Endothelial cell of umbilical vein (primary cell): ENCODE measurements at regions not wholly inside any gene's neighbourhood (a gene's known extent, or its start where the extent isn't known, plus 50 kb on each side); places are given as distances from the start of the nearest gene placed in this dataset.

Experiments used
- BruUV-seq: library from RNA; stranded (reverse); fragments of 400-500 nt; replicated peaks from 2 replicates; lab custom pipeline; 2021; lab: Mats Ljungman, UMichigan
- CTCF ChIA-PET: fragments of 300-600, 350-600 bp; sonication (Branson Sonifier 250); formaldehyde crosslinking; loops from one replicate; lab custom pipeline; 2021; ENCODE audit warnings: antibody characterized with exemption, inconsistent platforms; lab: Charles Lee
- POLR2A ChIA-PET: fragments of 300-600, 350-600 bp; sonication (Branson Sonifier 250); formaldehyde crosslinking; loops from one replicate; lab custom pipeline; 2021; ENCODE audit warnings: antibody characterized with exemption, inconsistent platforms; lab: Charles Lee
- DNase-seq: peaks from one replicate; pipeline ENCODE4 v3.0.0-alpha.2; 2011; ENCODE audit warnings: low read depth, low spot score
- FAIRE-seq: peaks from 2 replicates; lab custom pipeline; 2011; peaks lifted over from hg19 to GRCh38; lab: Jason Lieb, UNC
- H2AFZ ChIP-seq: 2 replicates; pipeline ENCODE4 v1.6.0; 2012; ENCODE audit warnings: low read depth, low read length, control low read depth, inconsistent platforms
- H3K27ac ChIP-seq: 2 replicates; pipeline ENCODE4 v1.5.1; 2011; ENCODE audit warnings: low read depth, mild to moderate bottlenecking, control low read depth, low read length, moderate library complexity; ENCODE audit not compliant: insufficient read depth
- H3K27me3 ChIP-seq, 2 experiments: 2 replicates each; pipeline versions ENCODE4 v1.6.0 to v1.6.1; 2011; ENCODE audit warnings: low read length in 2 of 2, mixed read lengths in 1 of 2; ENCODE audit not compliant: control insufficient read depth in 2 of 2, insufficient read depth in 2 of 2
- H3K36me3 ChIP-seq, 2 experiments: 2 replicates in 1 of 2; 3 replicates in 1 of 2; pipeline ENCODE4 v1.5.1; 2011; ENCODE audit warnings: low read length in 2 of 2, mild to moderate bottlenecking in 1 of 2, moderate library complexity in 1 of 2; ENCODE audit not compliant: control insufficient read depth in 2 of 2, insufficient read depth in 2 of 2; ENCODE audit errors: extremely low read depth in 1 of 2
- H3K4me1 ChIP-seq: 3 replicates; pipeline ENCODE4 v1.5.1; 2011; ENCODE audit warnings: mild to moderate bottlenecking, low read length; ENCODE audit not compliant: control insufficient read depth, insufficient read depth; ENCODE audit errors: extremely low read depth
- H3K4me2 ChIP-seq: 2 replicates; pipeline ENCODE4 v1.6.1; 2011; ENCODE audit warnings: low read length, control low read depth, mixed read lengths; ENCODE audit not compliant: insufficient read depth
- H3K4me3 ChIP-seq, 3 experiments: fragments of 200-600 bp in 1 of 3; sonication (generic), shearing (Covaris generic) in 1 of 3; replicated peaks in 1 of 3; 2 replicates each; pipeline ENCODE4 v1.5.1; 2011 to 2016; ENCODE audit warnings: control low read depth in 3 of 3, low read length in 3 of 3, mild to moderate bottlenecking in 2 of 3, inconsistent platforms in 1 of 3, low read depth in 1 of 3, moderate library complexity in 1 of 3; ENCODE audit not compliant: insufficient read depth in 1 of 3
- H3K79me2 ChIP-seq: 2 replicates; pipeline ENCODE4 v1.6.0; 2012; ENCODE audit warnings: low read length, inconsistent platforms; ENCODE audit not compliant: control insufficient read depth, insufficient read depth
- H3K9ac ChIP-seq: replicated peaks from 2 replicates; pipeline ENCODE3; 2011; ENCODE audit warnings: low read length, control low read depth; ENCODE audit not compliant: insufficient read depth; ENCODE audit errors: extremely low read depth
- H3K9me1 ChIP-seq: replicated peaks from 3 replicates; pipeline ENCODE4 v1.6.0; 2011; ENCODE audit warnings: mild to moderate bottlenecking, low read length; ENCODE audit not compliant: control insufficient read depth, insufficient read depth; ENCODE audit errors: extremely low read depth
- H3K9me3 ChIP-seq: replicated peaks from 2 replicates; pipeline ENCODE4 v1.5.1; 2012; ENCODE audit warnings: low read length, inconsistent platforms; ENCODE audit not compliant: control insufficient read depth, insufficient read depth
- H4K20me1 ChIP-seq: replicated peaks from 2 replicates; pipeline ENCODE3; 2011; ENCODE audit warnings: mild to moderate bottlenecking, low read length; ENCODE audit not compliant: control insufficient read depth, insufficient read depth; ENCODE audit errors: extremely low read depth
- CTCF ChIP-seq, 2 donors: IDR thresholded peaks; 1 replicate in 1 of 2; 2 replicates in 1 of 2; pipeline ENCODE4 v1.5.1; 2011; ENCODE audit warnings: low read length in 2 of 2, mild to moderate bottlenecking in 2 of 2, moderate library complexity in 2 of 2, control low read depth in 1 of 2, inconsistent platforms in 1 of 2, low read depth in 1 of 2; ENCODE audit not compliant: insufficient read depth in 1 of 2; ENCODE audit errors: extremely low read depth in 1 of 2
- EZH2 ChIP-seq: IDR thresholded peaks from 2 replicates; pipeline ENCODE4 v1.6.1; 2012; ENCODE audit warnings: borderline replicate concordance, low read depth, mild to moderate bottlenecking, moderate library complexity, low read length, inconsistent platforms; ENCODE audit not compliant: severe bottlenecking
- FOS ChIP-seq: IDR thresholded peaks from 2 replicates; pipeline ENCODE4 v1.6.1; 2011; ENCODE audit warnings: mild to moderate bottlenecking, low read length, moderate library complexity, borderline replicate concordance; ENCODE audit not compliant: insufficient read depth
- GATA2 ChIP-seq: IDR thresholded peaks from 2 replicates; pipeline ENCODE4 v1.7.0; 2011; ENCODE audit warnings: low read depth, mild to moderate bottlenecking, moderate library complexity, mixed read lengths, low read length; ENCODE audit not compliant: insufficient read length, insufficient read depth
- JUN ChIP-seq: IDR thresholded peaks from 2 replicates; pipeline ENCODE4 v1.6.1; 2011; ENCODE audit warnings: borderline replicate concordance, low read depth; ENCODE audit not compliant: insufficient read length, insufficient read depth
- MAX ChIP-seq: IDR thresholded peaks from 2 replicates; pipeline ENCODE4 v1.6.1; 2011; ENCODE audit not compliant: insufficient read depth, insufficient read length
- MYC ChIP-seq: IDR thresholded peaks from one replicate; pipeline ENCODE4 v1.6.1; 2011; ENCODE audit warnings: mild to moderate bottlenecking, low read depth, low read length
- POLR2A ChIP-seq: IDR thresholded peaks from 2 replicates; pipeline ENCODE4 v1.6.1; 2012; ENCODE audit warnings: low read depth, mild to moderate bottlenecking, control low read depth, low read length
- POLR2AphosphoS5 ChIP-seq: IDR thresholded peaks from 2 replicates; pipeline ENCODE4 v1.6.1; 2012; ENCODE audit warnings: low read depth, mild to moderate bottlenecking, control low read depth, low read length, moderate library complexity; ENCODE audit not compliant: insufficient read depth
- dilution Hi-C: fragments of 300-500 bp; cut with MboI; formaldehyde crosslinking; loops from one replicate; pipeline ENCODE4 v1.15.0; 2019; ENCODE audit warnings: low sequenced_read_pairs; ENCODE audit not compliant: extremely low pct_ligation_motif_present
- intact Hi-C: fragments of 100-400 bp; cut with micrococcal nuclease; formaldehyde crosslinking; loops from one replicate; pipeline ENCODE4 v1.10.0; 2022

GRCh38 chr4:56102601-56103000 is 153.9 kb downstream of the CEP135 start:
- POLR2A ChIA-PET: no interaction called here

GRCh38 chr4:56099378-56099786 is 150.6 kb downstream of the CEP135 start:
- FAIRE-seq (no peak), DNase-seq (no peak)
- Histone ChIP-seq H3K9me3 (no peaks in the 10 kb centered on the region), H3K9ac (no peak overlapping the region), H3K4me3 (no peak overlapping the region), H3K27ac (no peak overlapping the region), H3K79me2 (no peaks in the 10 kb centered on the region), H3K9me1 (no peaks in the 10 kb centered on the region), H3K36me3 (no peaks in the 10 kb centered on the region), H2AFZ (no peak overlapping the region), H4K20me1 (no peaks in the 10 kb centered on the region), H3K27me3 (peaks cover 0 to 2% of the 10 kb centered on the region in 2 experiments), H3K4me1 (no peaks in the 10 kb centered on the region), H3K4me2 (no peak overlapping the region)
- no TSS peak for BruUV-seq
- POLR2A ChIA-PET: no interaction called here
- intact Hi-C loops: no loop called here
- CTCF ChIA-PET: no interaction called here
- dilution Hi-C loops: no loop called here
- TF ChIP-seq POLR2AphosphoS5 (no peak), FOS (no peak), MAX (no peak), EZH2 (no peak), GATA2 (no peak), JUN (no peak), POLR2A (no peak), CTCF (IDR thresholded peaks at IDR 0.05; ENCODE audit: extremely low read depth in 1 of 2, insufficient read depth in 1 of 2, low read depth in 1 of 2, low read length in 2 of 2) (no peak), MYC (no peak)

More at GRCh38 chr4:56102601-56103000, 153.9 kb downstream of the CEP135 start:
- no peak overlapping the region for H3K4me2 ChIP-seq
- H3K27ac ChIP-seq: no peak overlapping the region
- H3K4me1 ChIP-seq: no peaks in the 10 kb centered on the region
- no peaks in the 10 kb centered on the region for H4K20me1 ChIP-seq
- TF ChIP-seq POLR2AphosphoS5: no peak
- no peak for TF ChIP-seq GATA2
- no peak for TF ChIP-seq MAX
- TF ChIP-seq POLR2A: no peak
- TF ChIP-seq JUN: no peak
- no peak for TF ChIP-seq MYC
- no peak for DNase-seq
- no peaks in the 10 kb centered on the region for H3K79me2 ChIP-seq
- H3K27me3 ChIP-seq: peaks cover 0 to 2% of the 10 kb centered on the region in 2 experiments
- CTCF ChIA-PET: no interaction called here
- H3K4me3 ChIP-seq: no peak overlapping the region
- H3K9me3 ChIP-seq: no peaks in the 10 kb centered on the region
- intact Hi-C loops: no loop called here
- H2AFZ ChIP-seq: no peak overlapping the region
- BruUV-seq: no TSS peak
- FAIRE-seq: no peak
- H3K9me1 ChIP-seq: no peaks in the 10 kb centered on the region
- H3K36me3 ChIP-seq: no peaks in the 10 kb centered on the region
- no peak overlapping the region for H3K9ac ChIP-seq
- dilution Hi-C loops: no loop called here
